IMR-90 (cell line): ENCODE measurements at regions not wholly inside any gene's neighbourhood (a gene's known extent, or its start where the extent isn't known, plus 50 kb on each side); places are given as distances from the start of the nearest gene placed in this dataset.

Source experiments
- ATAC-seq: fragments of 200-7000 bp; cut with Tn5 transposase; 2 replicates; pipeline ENCODE4 v1.9.1; 2020; ENCODE audit warnings: low read depth, mild to moderate bottlenecking, moderate library complexity
- BruUV-seq: library from RNA; stranded (reverse); fragments of 400-500 nt; replicated peaks from 2 replicates; lab custom pipeline; 2021; lab: Mats Ljungman, UMichigan
- CTCF ChIA-PET: fragments of 300-600 bp; formaldehyde crosslinking; extraction: SDS; loops from one replicate; lab custom pipeline; 2021; ENCODE audit warnings: antibody characterized with exemption; lab: Yijun Ruan, JAX
- POLR2A ChIA-PET: fragments of 300-600 bp; sonication (Branson Sonifier 250); formaldehyde crosslinking; loops from one replicate; lab custom pipeline; 2022; ENCODE audit warnings: antibody characterized with exemption; ENCODE audit not compliant: unreplicated experiment; lab: Charles Lee
- DNase-seq: peaks from one replicate; pipeline ENCODE4 v3.0.0; 2013
- H2AFZ ChIP-seq: replicated peaks from 2 replicates; pipeline ENCODE3; 2013; ENCODE audit warnings: low read length, mild to moderate bottlenecking; ENCODE audit not compliant: poor library complexity
- H2AK5ac ChIP-seq: 2 replicates; pipeline ENCODE4 v1.6.1; 2013; ENCODE audit warnings: low read depth, low read length, inconsistent platforms
- H2AK9ac ChIP-seq: replicated peaks from 2 replicates; pipeline ENCODE3; 2013; ENCODE audit warnings: mild to moderate bottlenecking, low read depth, low read length, moderate library complexity; ENCODE audit not compliant: poor library complexity
- H2BK120ac ChIP-seq: 2 replicates; pipeline ENCODE4 v1.6.1; 2013; ENCODE audit warnings: low read depth, low read length, inconsistent platforms
- H2BK15ac ChIP-seq: 3 replicates; pipeline ENCODE4 v1.6.1; 2013; ENCODE audit warnings: low read depth, low read length, inconsistent platforms
- H2BK20ac ChIP-seq: 2 replicates; pipeline ENCODE4 v1.6.1; 2013; ENCODE audit warnings: low read depth, mild to moderate bottlenecking, inconsistent platforms, low read length, moderate library complexity
- H2BK5ac ChIP-seq: 2 replicates; pipeline ENCODE4 v1.6.1; 2013; ENCODE audit warnings: mild to moderate bottlenecking, low read depth, low read length, inconsistent platforms; ENCODE audit not compliant: poor library complexity, severe bottlenecking
- H3K14ac ChIP-seq: replicated peaks from 2 replicates; pipeline ENCODE4 v1.6.1; 2013; ENCODE audit warnings: low read depth, low read length, inconsistent platforms
- H3K18ac ChIP-seq: 2 replicates; pipeline ENCODE4 v1.6.1; 2013; ENCODE audit warnings: low read depth, low read length, control low read depth
- H3K23ac ChIP-seq: 2 replicates; pipeline ENCODE4 v1.6.1; 2013; ENCODE audit warnings: low read depth, low read length, inconsistent platforms
- H3K27ac ChIP-seq: 2 replicates; pipeline ENCODE4 v1.5.1; 2013; ENCODE audit warnings: mild to moderate bottlenecking, control low read depth, low read length; ENCODE audit not compliant: insufficient read depth
- H3K27me3 ChIP-seq: 2 replicates; pipeline ENCODE4 v1.6.1; 2013; ENCODE audit warnings: low read length; ENCODE audit not compliant: control insufficient read depth, insufficient read depth
- H3K36me3 ChIP-seq: 2 replicates; pipeline ENCODE4 v1.6.1; 2013; ENCODE audit warnings: low read length, mixed read lengths; ENCODE audit not compliant: control insufficient read depth, insufficient read depth
- H3K4ac ChIP-seq: 2 replicates; pipeline ENCODE4 v1.6.1; 2013; ENCODE audit warnings: low read depth, low read length, inconsistent platforms
- H3K4me1 ChIP-seq: 2 replicates; pipeline ENCODE4 v1.6.1; 2013; ENCODE audit warnings: low read length, mixed read lengths; ENCODE audit not compliant: control insufficient read depth, insufficient read depth
- H3K4me2 ChIP-seq: 2 replicates; pipeline ENCODE4 v1.6.1; 2013; ENCODE audit warnings: low read depth, mild to moderate bottlenecking, control low read depth, low read length, moderate library complexity
- H3K4me3 ChIP-seq: 2 replicates; pipeline ENCODE4 v1.5.1; 2013; ENCODE audit warnings: low read depth, mild to moderate bottlenecking, control low read depth, low read length, moderate library complexity; ENCODE audit not compliant: insufficient read depth
- H3K56ac ChIP-seq: 2 replicates; pipeline ENCODE4 v1.6.1; 2013; ENCODE audit warnings: low read length, inconsistent platforms; ENCODE audit not compliant: insufficient read depth; ENCODE audit errors: extremely low read depth
- H3K79me1 ChIP-seq, 2 experiments: 2 replicates each; pipeline ENCODE4 v1.6.1; 2013; ENCODE audit warnings: low read length in 2 of 2, inconsistent platforms in 1 of 2, low read depth in 1 of 2
- H3K9ac ChIP-seq: 2 replicates; pipeline ENCODE4 v1.6.1; 2013; ENCODE audit warnings: low read depth, low read length, control low read depth
- H3K9me1 ChIP-seq: 2 replicates; pipeline ENCODE4 v1.6.1; 2013; ENCODE audit warnings: low read length, inconsistent platforms; ENCODE audit not compliant: insufficient read depth
- H3K9me3 ChIP-seq: 2 replicates; pipeline ENCODE4 v1.6.1; 2013; ENCODE audit warnings: low read length; ENCODE audit not compliant: control insufficient read depth, insufficient read depth
- H4K20me1 ChIP-seq: 2 replicates; pipeline ENCODE4 v1.6.1; 2013; ENCODE audit warnings: low read length, inconsistent platforms; ENCODE audit not compliant: insufficient read depth
- H4K5ac ChIP-seq: 2 replicates; pipeline ENCODE4 v1.6.1; 2013; ENCODE audit warnings: mild to moderate bottlenecking, low read depth, low read length, control low read depth
- H4K8ac ChIP-seq, 2 experiments: 2 replicates each; pipeline ENCODE4 v1.6.1; 2013; ENCODE audit warnings: low read depth in 2 of 2, low read length in 2 of 2, control low read depth in 1 of 2, inconsistent platforms in 1 of 2
- H4K91ac ChIP-seq: 2 replicates; pipeline ENCODE4 v1.6.1; 2013; ENCODE audit warnings: low read depth, low read length, inconsistent platforms; ENCODE audit not compliant: insufficient read depth
- BHLHE40 ChIP-seq: fragments of 150-350 bp; IDR thresholded peaks from 2 replicates; pipeline ENCODE4 v1.6.1; 2016; ENCODE audit warnings: mild to moderate bottlenecking, low read depth, low read length
- CEBPB ChIP-seq: IDR thresholded peaks from 2 replicates; pipeline ENCODE4 v1.6.1; 2012; ENCODE audit warnings: low read depth, low read length, improper control_type of control experiment
- CHD1 ChIP-seq: IDR thresholded peaks from 2 replicates; pipeline ENCODE4 v1.6.1; 2012; ENCODE audit warnings: low read depth, low read length, improper control_type of control experiment
- ELK1 ChIP-seq: fragments of 150-350 bp; IDR thresholded peaks from 2 replicates; pipeline ENCODE4 v1.6.1; 2016; ENCODE audit warnings: low read depth, mild to moderate bottlenecking, low read length, moderate library complexity, borderline replicate concordance
- FOS ChIP-seq: fragments of 150-350 bp; IDR thresholded peaks from 2 replicates; pipeline ENCODE4 v1.6.1; 2016; ENCODE audit warnings: low read depth, low read length
- MAFK ChIP-seq: IDR thresholded peaks from 2 replicates; pipeline ENCODE4 v1.6.1; 2012; ENCODE audit warnings: low read depth, low read length, improper control_type of control experiment
- MAZ ChIP-seq: IDR thresholded peaks from 2 replicates; pipeline ENCODE4 v1.6.1; 2012; ENCODE audit warnings: low read depth, mild to moderate bottlenecking, low read length, improper control_type of control experiment, moderate library complexity, borderline replicate concordance
- MXI1 ChIP-seq: IDR thresholded peaks from 2 replicates; pipeline ENCODE4 v1.6.1; 2012; ENCODE audit warnings: low read depth, mild to moderate bottlenecking, low read length, moderate library complexity, borderline replicate concordance
- NFE2L2 ChIP-seq: fragments of 150-350 bp; IDR thresholded peaks from 2 replicates; pipeline ENCODE4 v1.6.1; 2016; ENCODE audit warnings: low read depth, mild to moderate bottlenecking, low read length
- POLR2A ChIP-seq: IDR thresholded peaks from 2 replicates; pipeline ENCODE4 v1.6.1; 2012; ENCODE audit warnings: mild to moderate bottlenecking, low read depth, low read length
- RAD21 ChIP-seq: IDR thresholded peaks from 2 replicates; pipeline ENCODE4 v1.6.1; 2012; ENCODE audit warnings: low read length, improper control_type of control experiment
- RFX5 ChIP-seq: IDR thresholded peaks from 2 replicates; pipeline ENCODE4 v1.8.0; 2012; ENCODE audit warnings: low read depth, mild to moderate bottlenecking, low read length, moderate library complexity
- SMC3 ChIP-seq: fragments of 150-350 bp; IDR thresholded peaks from 2 replicates; pipeline ENCODE4 v1.6.1; 2016; ENCODE audit warnings: low read depth, mild to moderate bottlenecking, antibody characterized with exemption, low read length, moderate library complexity
- WGBS, 2 experiments: methylation state at CpG; one replicate each; pipeline versions ENCODE4 v1.1.5 to v1.1.7; 2013; ENCODE audit warnings: missing lambda C conversion rate in 2 of 2; ENCODE audit not compliant: insufficient read length in 1 of 2; ENCODE audit errors: extremely low coverage in 2 of 2; 5-methylcytosine and 5-hydroxymethylcytosine counted together
- dilution Hi-C: fragments of 300-500 bp; cut with HindIII; formaldehyde crosslinking; loops from one replicate; pipeline ENCODE4 v1.14.3; 2018; ENCODE audit warnings: low sequenced_read_pairs; ENCODE audit not compliant: unreplicated experiment
- in situ Hi-C: fragments of 300-500 bp; cut with MboI; formaldehyde crosslinking; loops from 3 replicates; pipeline ENCODE4 v1.14.3; 2019; ENCODE audit warnings: low sequenced_read_pairs, inconsistent platforms, mixed read lengths
- intact Hi-C: fragments of 100-400 bp; cut with micrococcal nuclease; formaldehyde crosslinking; loops from 2 replicates; pipeline ENCODE4 v1.10.0; 2022
- TF ChIP-seq, protein P1 (sequence below): fragments of 150-350 bp; IDR thresholded peaks from 2 replicates; pipeline ENCODE4 v1.6.1; 2017; ENCODE audit warnings: mild to moderate bottlenecking, antibody characterized with exemption, low read length, low read depth

GRCh38 chr2:128603411-128603924 is 284.8 kb upstream of the HS6ST1 start:
- no peaks in the 10 kb centered on the region for H3K36me3 ChIP-seq
- no peak overlapping the region for H4K5ac ChIP-seq
- no peaks in the 10 kb centered on the region for H3K27me3 ChIP-seq
- no peaks in the 10 kb centered on the region for H3K9me1 ChIP-seq
- H3K79me1 ChIP-seq = no peaks in the 10 kb centered on the region
- no peak overlapping the region for H3K4ac ChIP-seq
- no peaks in the 10 kb centered on the region for H3K4me1 ChIP-seq
- DNase-seq = no peak
- no peak overlapping the region for H4K8ac ChIP-seq
- TF ChIP-seq, protein P1, sequence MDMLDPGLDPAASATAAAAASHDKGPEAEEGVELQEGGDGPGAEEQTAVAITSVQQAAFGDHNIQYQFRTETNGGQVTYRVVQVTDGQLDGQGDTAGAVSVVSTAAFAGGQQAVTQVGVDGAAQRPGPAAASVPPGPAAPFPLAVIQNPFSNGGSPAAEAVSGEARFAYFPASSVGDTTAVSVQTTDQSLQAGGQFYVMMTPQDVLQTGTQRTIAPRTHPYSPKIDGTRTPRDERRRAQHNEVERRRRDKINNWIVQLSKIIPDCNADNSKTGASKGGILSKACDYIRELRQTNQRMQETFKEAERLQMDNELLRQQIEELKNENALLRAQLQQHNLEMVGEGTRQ = no peak
- no peak for TF ChIP-seq CHD1
- no peak for TF ChIP-seq NFE2L2
- no peak for TF ChIP-seq RFX5
- TF ChIP-seq POLR2A = no peak
- TF ChIP-seq RAD21 = no peak
- no peak for TF ChIP-seq MAZ
- TF ChIP-seq SMC3 = no peak
- TF ChIP-seq MXI1 = no peak
- TF ChIP-seq BHLHE40 = no peak
- TF ChIP-seq ELK1 = no peak
- no peak for TF ChIP-seq FOS
- no peak for TF ChIP-seq MAFK
- no peak for TF ChIP-seq CEBPB
- 73% methylated on average over 4 of the region's 14 CpGs; no CpG with 5 or more reads in 1 of the 2 experiments for WGBS, 2 experiments
- H3K27ac ChIP-seq = no peak overlapping the region
- intact Hi-C loops (no loop called here), in situ Hi-C loops (no loop called here), dilution Hi-C loops (no loop called here)
- H4K91ac ChIP-seq = no peak overlapping the region
- BruUV-seq = no TSS peak
- H2AFZ ChIP-seq = peak overlapping the region; percentile 44
- 0 out of 2 replicates have a peak overlapping the region, but pooled peaks have one; percentile 16 for H2AK5ac ChIP-seq
- peak; percentile 40 for ATAC-seq
- no peak overlapping the region for H3K14ac ChIP-seq
- H2BK5ac ChIP-seq = no peak overlapping the region
- no peak overlapping the region for H3K4me3 ChIP-seq
- H2BK20ac ChIP-seq = no peak overlapping the region
- POLR2A ChIA-PET = no interaction called here
- no peak overlapping the region for H3K23ac ChIP-seq
- peak overlapping the region; percentile 42 for H2AK9ac ChIP-seq
- H3K56ac ChIP-seq = no peak overlapping the region
- CTCF ChIA-PET = no interaction called here
- no peak overlapping the region for H2BK120ac ChIP-seq
- H3K4me2 ChIP-seq = no peak overlapping the region
- no peak overlapping the region for H2BK15ac ChIP-seq
- no peaks in the 10 kb centered on the region for H4K20me1 ChIP-seq
- no peak overlapping the region for H3K9ac ChIP-seq
- H3K9me3 ChIP-seq = no peaks in the 10 kb centered on the region
- H3K18ac ChIP-seq = no peak overlapping the region
